ENCODE measurements at regions not wholly inside any gene's neighbourhood (a gene's known extent, or its start where the extent isn't known, plus 50 kb on each side); places are given as distances from the start of the nearest gene placed in this dataset.

GRCh38 chr9:105861972-105862371 is 167.6 kb downstream of the TMEM38B start:
- DNase-seq (ENCODE audit: low spot score) = no peak

- DNase-seq (ENCODE audit: low spot score) = no peak
Measured at GRCh38 chr9:105864248-105864898, 170.0 kb downstream of the TMEM38B start.

GRCh38 chr9:105865285-105865684 is 170.9 kb downstream of the TMEM38B start:
- DNase-seq (ENCODE audit: low spot score) = no peak

GRCh38 chr9:105871540-105871939 is 177.2 kb downstream of the TMEM38B start:
- no peak for DNase-seq (ENCODE audit: low spot score)

- DNase-seq (ENCODE audit: low spot score) = no peak
Measured at GRCh38 chr9:105873801-105874200, 179.5 kb downstream of the TMEM38B start.

- DNase-seq (ENCODE audit: low spot score) = no peak
Measured at GRCh38 chr9:105877721-105878120, 183.4 kb downstream of the TMEM38B start.

- no peak for DNase-seq (ENCODE audit: low spot score)
Measured at GRCh38 chr9:105879181-105879580, 184.8 kb downstream of the TMEM38B start.

GRCh38 chr9:105880517-105880916 is 186.2 kb downstream of the TMEM38B start:
- no peak for DNase-seq (ENCODE audit: low spot score)

- no peak for DNase-seq (ENCODE audit: low spot score)
Measured at GRCh38 chr9:105881021-105881420, 186.7 kb downstream of the TMEM38B start.

GRCh38 chr9:105881654-105882349 is 187.5 kb downstream of the TMEM38B start:
- no peak for DNase-seq (ENCODE audit: low spot score)

GRCh38 chr9:105883847-105884246 is 189.5 kb downstream of the TMEM38B start:
- no peak for DNase-seq (ENCODE audit: low spot score)

- no peak for DNase-seq (ENCODE audit: low spot score)
Measured at GRCh38 chr9:105884416-105884815, 190.1 kb downstream of the TMEM38B start.

- no peak for DNase-seq (ENCODE audit: low spot score)
Measured at GRCh38 chr9:105886136-105886535, 191.8 kb downstream of the TMEM38B start.

- no peak for DNase-seq (ENCODE audit: low spot score)
Measured at GRCh38 chr9:105887679-105888078, 193.3 kb downstream of the TMEM38B start.

- DNase-seq (ENCODE audit: low spot score) = no peak
Measured at GRCh38 chr9:105890046-105890822, 195.9 kb downstream of the TMEM38B start.

- no peak for DNase-seq (ENCODE audit: low spot score)
Measured at GRCh38 chr9:105900123-105900522, 205.8 kb downstream of the TMEM38B start.

GRCh38 chr9:105901514-105902109 is 207.3 kb downstream of the TMEM38B start:
- no peak for DNase-seq (ENCODE audit: low spot score)

GRCh38 chr9:105908069-105908468 is 213.7 kb downstream of the TMEM38B start:
- no peak for DNase-seq (ENCODE audit: low spot score)

- DNase-seq (ENCODE audit: low spot score) = no peak
Measured at GRCh38 chr9:105911104-105911911, 217.0 kb downstream of the TMEM38B start.

GRCh38 chr9:105912157-105912862 is 218.0 kb downstream of the TMEM38B start:
- DNase-seq (ENCODE audit: low spot score) = no peak
